GM10266 (cell line): ENCODE measurements at regions not wholly inside any gene's neighbourhood (a gene's known extent, or its start where the extent isn't known, plus 50 kb on each side); places are given as distances from the start of the nearest gene placed in this dataset.
"Not testable (repeated sequence)": the region's sequence is repeated elsewhere in the genome, so short reads cannot be mapped to it uniquely, and the experiment has no call there.

Source experiments
- DNase-seq: peaks from one replicate; pipeline ENCODE4 v3.0.0; 2012; ENCODE audit errors: extremely low spot score
- CTCF ChIP-seq: IDR thresholded peaks from 2 replicates; pipeline ENCODE4 v1.5.1; 2012; ENCODE audit warnings: mild to moderate bottlenecking, low read depth; ENCODE audit not compliant: control insufficient read depth, insufficient read depth; ENCODE audit errors: missing control alignments

GRCh38 chr2:81412681-81413080, 1108.1 kb upstream of the LRRTM1 start:
- no peak for TF ChIP-seq CTCF
- DNase-seq = no peak

- TF ChIP-seq CTCF = no peak
- no peak for DNase-seq
These were observed 1099.0 kb upstream of the LRRTM1 start for GRCh38 chr2:81403508-81403907.

GRCh38 chr2:81396417-81397019, 1092.0 kb upstream of the LRRTM1 start:
- TF ChIP-seq CTCF = no peak
- no peak for DNase-seq

GRCh38 chr2:81395746-81396145, 1091.2 kb upstream of the LRRTM1 start:
- TF ChIP-seq CTCF = no peak
- DNase-seq = no peak

GRCh38 chr2:81389203-81389602, 1084.7 kb upstream of the LRRTM1 start:
- DNase-seq = no peak
- TF ChIP-seq CTCF = no peak

GRCh38 chr2:81363800-81364199, 1059.2 kb upstream of the LRRTM1 start:
- no peak for DNase-seq
- no peak for TF ChIP-seq CTCF

GRCh38 chr2:81362468-81362867, 1057.9 kb upstream of the LRRTM1 start:
- DNase-seq = not testable (repeated sequence)

- TF ChIP-seq CTCF = no peak
- DNase-seq = no peak
These were observed 1050.9 kb upstream of the LRRTM1 start for GRCh38 chr2:81355436-81355835.
